Keratinocyte (primary cell): ENCODE measurements at regions not wholly inside any gene's neighbourhood (a gene's known extent, or its start where the extent isn't known, plus 50 kb on each side); places are given as distances from the start of the nearest gene placed in this dataset.

Experiments used
- DNase-seq: peaks from one replicate; pipeline ENCODE4 v3.0.0-alpha.2; 2011; ENCODE audit warnings: low read depth, missing footprints, low spot score
- FAIRE-seq: peaks from 2 replicates; lab custom pipeline; 2011; peaks lifted over from hg19 to GRCh38; lab: Jason Lieb, UNC
- H2AFZ ChIP-seq: 2 replicates; pipeline ENCODE4 v1.6.0; 2012; ENCODE audit warnings: low read length, control low read depth, inconsistent platforms; ENCODE audit not compliant: control insufficient read depth
- H3K27ac ChIP-seq: 2 replicates; pipeline ENCODE4 v1.5.1; 2011; ENCODE audit warnings: low read length; ENCODE audit not compliant: control insufficient read depth, insufficient read depth
- H3K27me3 ChIP-seq: 3 replicates; pipeline ENCODE4 v1.6.0; 2011; ENCODE audit warnings: low read length; ENCODE audit not compliant: control insufficient read depth, insufficient read depth; ENCODE audit errors: extremely low read depth
- H3K36me3 ChIP-seq, 2 experiments: 2 replicates in 1 of 2; 3 replicates in 1 of 2; pipeline ENCODE4 v1.5.1; 2011; ENCODE audit warnings: low read length in 2 of 2, mild to moderate bottlenecking in 1 of 2; ENCODE audit not compliant: control insufficient read depth in 2 of 2, insufficient read depth in 2 of 2; ENCODE audit errors: extremely low read depth in 1 of 2
- H3K4me1 ChIP-seq: 3 replicates; pipeline ENCODE4 v1.5.1; 2011; ENCODE audit warnings: low read length; ENCODE audit not compliant: control insufficient read depth, insufficient read depth; ENCODE audit errors: extremely low read depth
- H3K4me2 ChIP-seq: 3 replicates; pipeline ENCODE4 v1.6.0; 2011; ENCODE audit warnings: low read depth, low read length; ENCODE audit not compliant: control insufficient read depth, insufficient read depth; ENCODE audit errors: extremely low read depth
- H3K4me3 ChIP-seq, 3 experiments: fragments of 200-600 bp in 1 of 3; sonication (generic) in 1 of 3; 2 replicates in 2 of 3; 3 replicates in 1 of 3; pipeline ENCODE4 v1.5.1; 2011 to 2016; ENCODE audit warnings: low read length in 3 of 3, mild to moderate bottlenecking in 3 of 3, control low read depth in 2 of 3, inconsistent platforms in 1 of 3, low read depth in 1 of 3, mixed read lengths in 1 of 3, mixed run types in 1 of 3, moderate library complexity in 1 of 3; ENCODE audit not compliant: control insufficient read depth in 2 of 3, insufficient read depth in 2 of 3; ENCODE audit errors: extremely low read depth in 1 of 3
- H3K79me2 ChIP-seq: 2 replicates; pipeline ENCODE4 v1.6.0; 2012; ENCODE audit warnings: low read length; ENCODE audit not compliant: control insufficient read depth, insufficient read depth
- H3K9ac ChIP-seq: 3 replicates; pipeline ENCODE4 v1.6.0; 2011; ENCODE audit warnings: low read length; ENCODE audit not compliant: control insufficient read depth, insufficient read depth; ENCODE audit errors: extremely low read depth
- H3K9me1 ChIP-seq: 3 replicates; pipeline ENCODE4 v1.6.0; 2011; ENCODE audit warnings: low read length; ENCODE audit not compliant: control insufficient read depth, insufficient read depth; ENCODE audit errors: extremely low read depth
- H3K9me3 ChIP-seq: 2 replicates; pipeline ENCODE4 v1.5.1; 2012; ENCODE audit warnings: low read depth, low read length; ENCODE audit not compliant: control insufficient read depth
- H4K20me1 ChIP-seq: 3 replicates; pipeline ENCODE4 v1.6.0; 2011; ENCODE audit warnings: low read length; ENCODE audit not compliant: control insufficient read depth, insufficient read depth; ENCODE audit errors: extremely low read depth
- CTCF ChIP-seq, 3 experiments: IDR thresholded peaks in 1 of 3; conservative IDR thresholded peaks in 1 of 3; optimal IDR thresholded peaks in 1 of 3; 2 replicates in 2 of 3; 3 replicates in 1 of 3; pipeline versions ENCODE3 to v1.5.1; 2011; ENCODE audit warnings: low read length in 3 of 3, mild to moderate bottlenecking in 3 of 3, moderate library complexity in 2 of 3, control low read depth in 1 of 3, inconsistent platforms in 1 of 3; ENCODE audit not compliant: insufficient read depth in 2 of 3; ENCODE audit errors: extremely low read depth in 1 of 3
- EZH2 ChIP-seq: IDR thresholded peaks from one replicate; pipeline ENCODE4 v1.6.1; 2012; ENCODE audit warnings: inconsistent platforms, mild to moderate bottlenecking, low read length, moderate library complexity
- dilution Hi-C: fragments of 300-500 bp; cut with MboI; formaldehyde crosslinking; loops from one replicate; pipeline ENCODE4 v1.7.0; 2020; ENCODE audit warnings: low sequenced_read_pairs; ENCODE audit not compliant: extremely low pct_ligation_motif_present

GRCh38 chr2:200194746-200195145, 111.7 kb upstream of the SPATS2L start:
- H3K27ac ChIP-seq: no peak overlapping the region
- no peaks in the 10 kb centered on the region for H3K79me2 ChIP-seq
- FAIRE-seq (no peak), DNase-seq (no peak)
- H3K9me3 ChIP-seq: no peaks in the 10 kb centered on the region
- no peaks in the 10 kb centered on the region for H4K20me1 ChIP-seq
- H3K4me3 ChIP-seq: no peak overlapping the region
- no peaks in the 10 kb centered on the region for H3K4me1 ChIP-seq
- H3K36me3 ChIP-seq: no peaks in the 10 kb centered on the region
- dilution Hi-C loops: no loop called here
- H3K4me2 ChIP-seq: no peak overlapping the region
- no peaks in the 10 kb centered on the region for H3K9me1 ChIP-seq
- H3K9ac ChIP-seq: no peak overlapping the region
- no peak overlapping the region for H2AFZ ChIP-seq
- no peak for TF ChIP-seq EZH2
- TF ChIP-seq CTCF (optimal IDR thresholded peaks at IDR 0.05 in 1 of 3, IDR thresholded peaks at IDR 0.05 in 1 of 3, conservative IDR thresholded peaks at IDR 0.05 in 1 of 3; ENCODE audit: extremely low read depth in 1 of 3, insufficient read depth in 2 of 3, low read length in 3 of 3): no peak
- no peaks in the 10 kb centered on the region for H3K27me3 ChIP-seq

GRCh38 chr2:200199005-200199404, 107.5 kb upstream of the SPATS2L start:
- no peak overlapping the region for H3K9ac ChIP-seq
- FAIRE-seq: no peak

More at GRCh38 chr2:200199005-200199404, 107.5 kb upstream of the SPATS2L start:
- Histone ChIP-seq H3K27ac (no peak overlapping the region), H3K36me3 (no peaks in the 10 kb centered on the region), H3K4me1 (no peaks in the 10 kb centered on the region), H3K9me1 (no peaks in the 10 kb centered on the region), H3K79me2 (no peaks in the 10 kb centered on the region), H3K27me3 (no peaks in the 10 kb centered on the region), H3K4me3 (no peak overlapping the region), H4K20me1 (no peaks in the 10 kb centered on the region), H3K9me3 (no peaks in the 10 kb centered on the region), H3K4me2 (no peak overlapping the region), H2AFZ (no peak overlapping the region)
- DNase-seq: no peak
- TF ChIP-seq EZH2 (no peak), CTCF (optimal IDR thresholded peaks at IDR 0.05 in 1 of 3, IDR thresholded peaks at IDR 0.05 in 1 of 3, conservative IDR thresholded peaks at IDR 0.05 in 1 of 3; ENCODE audit: extremely low read depth in 1 of 3, insufficient read depth in 2 of 3, low read length in 3 of 3) (no peak)
- dilution Hi-C loops: no loop called here
